Stomach (tissue), 4 donors: ENCODE measurements at regions not wholly inside any gene's neighbourhood (a gene's known extent, or its start where the extent isn't known, plus 50 kb on each side); places are given as distances from the start of the nearest gene placed in this dataset.

ENCODE experiments used
- CTCF ChIP-seq, 7 experiments: fragments of 450-650 bp in 4 of 7; fragments of 200-600 bp in 3 of 7; sonication (generic) in 3 of 7; IDR thresholded peaks; one replicate each; pipeline ENCODE4 v1.5.1; 2016 to 2019; ENCODE audit warnings: antibody characterized with exemption in 7 of 7, control low read depth in 2 of 7, mild to moderate bottlenecking in 1 of 7
- EP300 ChIP-seq: sonication (generic); formaldehyde crosslinking; IDR thresholded peaks from one replicate; pipeline ENCODE4 v1.6.1; 2017; ENCODE audit warnings: antibody characterized with exemption
- POLR2A ChIP-seq, 4 donors: fragments of 450-650 bp; IDR thresholded peaks; one replicate each; pipeline ENCODE4 v1.6.1; 2016; ENCODE audit warnings: antibody characterized with exemption in 4 of 4, control low read depth in 2 of 4, mild to moderate bottlenecking in 1 of 4, moderate library complexity in 1 of 4
- POLR2AphosphoS5 ChIP-seq, 3 donors: sonication (generic); formaldehyde crosslinking; IDR thresholded peaks; one replicate each; pipeline ENCODE4 v1.6.1; 2016; ENCODE audit warnings: antibody characterized with exemption in 3 of 3

- no peak for TF ChIP-seq CTCF (IDR thresholded peaks at IDR 0.05)
- TF ChIP-seq EP300, result no peak
- TF ChIP-seq POLR2A (IDR thresholded peaks at IDR 0.05), result no peak
- no peak for TF ChIP-seq POLR2AphosphoS5 (IDR thresholded peaks at IDR 0.05)
Observed at GRCh38 chr6:2360716-2361115, 115.3 kb upstream of the GMDS start.
